ENCODE measurements at regions not wholly inside any gene's neighbourhood (a gene's known extent, or its start where the extent isn't known, plus 50 kb on each side); places are given as distances from the start of the nearest gene placed in this dataset.
"Not testable (repeated sequence)": the region's sequence is repeated elsewhere in the genome, so short reads cannot be mapped to it uniquely, and the experiment has no call there.

- DNase-seq, result no peak
Observed at GRCh38 chr20:25985597-25985996, 288.9 kb upstream of the ZNF337 start.

GRCh38 chr20:25984933-25985332 lies 288.3 kb upstream of the ZNF337 start:
- DNase-seq, result no peak

DNA sequence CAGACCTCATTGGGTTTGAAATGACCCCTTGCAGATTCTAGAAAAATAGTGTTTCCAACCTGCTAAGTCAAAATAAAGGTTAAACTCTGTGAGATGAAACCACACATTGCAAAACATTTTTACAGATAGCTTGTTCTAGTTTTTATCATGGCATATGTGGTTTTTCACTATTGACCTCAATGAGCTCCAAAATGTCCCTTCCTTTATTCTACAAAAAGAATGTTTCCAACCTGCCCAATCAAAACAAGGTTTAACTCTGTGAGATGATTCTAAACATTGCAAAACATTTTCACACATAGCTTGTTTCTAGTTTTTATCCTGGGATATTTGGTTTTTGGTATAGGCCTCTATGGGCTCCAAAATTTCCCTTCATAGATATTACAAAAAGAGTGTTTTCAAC lies 286.0 kb upstream of the ZNF337 start:
- not testable (repeated sequence) for DNase-seq

DNA sequence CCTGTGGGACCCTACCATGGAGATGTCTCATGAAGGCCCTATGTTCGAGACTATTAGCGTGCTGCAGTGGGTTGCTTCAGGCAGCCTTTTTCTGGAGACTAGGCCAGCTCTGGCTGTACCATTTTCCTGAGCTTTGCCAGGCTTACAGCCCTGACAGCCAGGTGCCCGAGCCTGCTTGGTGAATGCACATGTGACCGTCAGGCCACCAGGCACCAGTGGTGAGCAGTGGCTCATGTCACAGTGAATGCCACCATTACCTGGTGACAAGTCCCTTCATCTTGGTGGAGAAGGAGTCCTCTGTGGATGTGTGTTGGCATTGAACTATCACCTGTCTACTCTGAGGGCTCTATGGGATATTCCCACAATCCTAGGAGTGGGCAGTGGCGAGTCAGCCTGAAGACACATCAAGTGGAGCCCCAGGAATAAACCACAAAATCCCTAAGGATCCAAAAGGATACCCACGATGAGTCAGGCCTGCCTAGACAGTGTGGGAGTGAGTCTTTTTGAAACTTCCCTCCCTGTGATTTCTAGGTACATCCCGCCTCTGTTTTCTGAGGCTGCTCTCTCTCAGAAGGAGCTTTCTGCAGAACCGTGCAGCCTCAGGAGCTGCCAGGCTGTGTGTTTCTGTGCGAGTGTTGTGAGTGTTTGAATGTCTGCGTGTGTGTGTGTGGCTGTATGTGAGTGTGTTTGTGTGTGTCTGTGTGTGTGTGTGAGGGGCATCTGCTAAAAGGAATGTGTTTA lies 282.0 kb upstream of the ZNF337 start:
- DNase-seq, result peak; percentile 47

DNA sequence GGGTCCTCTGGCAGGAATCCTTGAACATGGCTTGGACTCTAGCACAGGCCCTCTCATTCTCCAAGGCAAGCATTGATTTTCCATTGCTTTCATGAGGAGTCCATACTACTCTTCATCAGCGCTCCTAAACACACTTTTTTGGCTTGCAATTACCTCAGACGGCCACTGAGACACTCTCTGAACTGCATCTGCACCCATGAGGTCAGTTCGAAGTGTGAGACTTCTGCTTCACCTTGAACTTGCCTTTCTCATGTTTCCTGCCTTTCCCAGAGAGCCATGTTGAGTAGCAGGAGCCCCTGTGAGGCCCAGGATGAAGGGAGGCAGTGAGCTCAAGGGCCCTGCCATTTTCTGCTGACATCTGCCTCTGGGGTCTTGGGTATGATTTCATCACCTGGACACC lies 279.2 kb upstream of the ZNF337 start:
- not testable (repeated sequence) for DNase-seq

DNA sequence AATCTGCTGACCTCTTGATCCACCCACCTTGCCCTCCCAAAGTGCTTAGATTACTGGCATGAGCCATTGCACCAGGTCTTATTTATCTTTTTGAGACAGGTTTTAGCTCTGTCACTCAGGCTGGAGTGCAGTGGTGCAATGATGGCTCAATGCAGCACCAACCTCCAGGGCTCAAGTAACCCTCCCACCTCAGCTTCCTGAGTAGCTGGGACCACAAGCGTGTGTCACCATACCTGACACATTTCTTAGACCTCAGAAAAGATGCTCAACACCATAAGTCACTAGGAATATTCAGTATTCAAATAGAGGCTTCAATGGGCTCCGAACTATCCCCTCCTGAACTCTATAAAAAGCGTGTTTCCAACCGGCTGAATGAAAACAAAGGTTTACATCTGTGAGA lies 268.6 kb upstream of the ZNF337 start:
- not testable (repeated sequence) for DNase-seq

GRCh38 chr20:25953876-25954275 lies 257.2 kb upstream of the ZNF337 start:
- DNase-seq, result not testable (repeated sequence)

DNA sequence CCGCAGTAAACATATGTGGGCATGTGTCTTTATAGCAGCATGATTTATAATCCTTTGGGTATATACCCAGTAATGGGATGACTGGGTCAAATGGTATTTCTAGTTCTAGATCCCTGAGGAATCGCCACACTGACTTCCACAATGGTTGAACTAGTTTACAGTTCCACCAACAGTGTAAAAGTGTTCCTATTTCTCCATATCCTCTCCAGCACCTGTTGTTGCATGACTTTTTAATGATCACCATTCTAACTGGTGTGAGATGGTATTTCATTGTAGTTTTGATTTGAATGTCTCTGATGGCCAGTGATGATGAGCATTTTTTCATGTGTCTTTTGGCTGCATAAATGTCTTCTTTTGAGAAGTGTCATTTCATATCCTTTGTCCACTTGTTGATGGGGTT lies 238.6 kb upstream of the ZNF337 start:
- not testable (repeated sequence) for DNase-seq

DNA sequence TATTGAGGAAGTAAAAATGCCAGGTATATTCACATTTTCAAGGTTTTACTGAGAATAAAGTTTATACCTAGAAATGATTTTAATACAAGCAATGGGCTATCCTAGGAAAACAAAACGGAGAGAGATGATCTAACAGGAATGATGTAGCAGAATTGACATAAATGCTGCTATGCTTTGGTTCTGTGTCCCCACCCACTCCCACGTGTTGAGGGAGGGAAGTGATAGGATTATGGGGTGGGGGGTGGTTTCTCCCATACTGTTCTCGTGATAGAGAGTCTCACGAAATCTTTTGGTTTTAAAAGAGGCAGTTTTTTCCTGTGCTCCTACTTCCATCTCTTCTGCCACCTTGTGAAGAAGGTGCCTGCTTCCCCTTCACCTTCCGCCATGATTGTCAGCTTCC lies 236.2 kb upstream of the ZNF337 start:
- peak; percentile 29 for DNase-seq

DNA sequence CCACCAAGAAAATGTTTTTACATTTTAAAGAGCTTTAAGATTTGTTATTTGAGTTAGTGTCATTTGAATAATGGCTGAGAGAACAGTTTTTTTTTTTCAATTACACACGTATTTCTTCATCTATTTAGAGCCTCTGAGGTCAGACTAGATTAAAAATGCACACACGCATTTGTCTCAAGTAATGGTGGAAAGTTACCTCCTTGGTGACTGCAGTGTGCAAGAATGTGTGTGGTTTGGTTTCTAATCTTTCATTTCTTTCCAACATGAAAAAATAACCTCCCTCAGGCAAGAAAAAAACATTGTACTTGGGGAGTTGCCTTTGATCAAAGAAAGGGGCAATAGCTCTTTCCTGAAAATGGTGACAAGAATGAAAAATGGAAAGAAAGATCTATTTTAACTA lies 235.5 kb upstream of the ZNF337 start:
- peak; percentile 84 for DNase-seq

GRCh38 chr20:25902321-25902720 lies 205.7 kb upstream of the ZNF337 start:
- peak; percentile 34 for DNase-seq

DNA sequence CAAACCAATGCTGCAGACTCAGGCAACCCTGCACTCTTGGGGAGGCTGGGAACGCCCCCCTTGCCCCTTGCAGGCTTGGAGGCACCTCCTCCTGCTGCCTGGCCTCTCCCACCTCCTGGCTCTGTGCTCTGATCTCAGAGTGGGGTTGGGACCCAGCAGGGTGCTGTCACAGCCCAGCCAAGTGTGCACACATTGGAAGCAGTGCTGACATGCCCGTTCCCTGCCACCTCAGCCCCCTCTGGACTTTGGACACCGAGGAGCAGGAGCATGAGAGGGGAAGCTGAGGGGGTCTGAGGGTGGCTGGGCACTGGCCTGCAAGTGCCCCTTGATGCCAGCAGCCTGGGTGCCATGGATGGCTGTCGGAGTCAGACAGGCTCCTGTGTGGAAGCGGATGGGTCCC lies 202.0 kb upstream of the ZNF337 start:
- not testable (repeated sequence) for DNase-seq

GRCh38 chr20:25879096-25879495 lies 182.4 kb upstream of the ZNF337 start:
- DNase-seq, result not testable (repeated sequence)

DNA sequence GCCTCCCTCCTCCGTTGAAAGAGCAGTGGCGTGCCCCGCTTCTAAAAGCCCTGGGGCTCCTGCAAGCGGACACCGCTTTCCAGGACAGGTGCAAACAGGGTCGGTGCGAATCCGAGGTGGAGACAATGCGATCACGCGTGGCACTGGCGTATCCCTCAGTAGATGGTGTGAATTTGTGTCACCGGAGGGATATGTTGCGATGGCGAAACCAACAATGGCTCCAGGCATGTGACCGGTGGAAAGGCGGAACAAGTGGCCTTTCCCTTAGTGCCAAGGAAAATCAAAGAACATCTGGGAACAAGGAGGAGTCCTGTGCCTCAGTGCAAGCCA lies 172.0 kb upstream of the ZNF337 start:
- not testable (repeated sequence) for DNase-seq

DNA sequence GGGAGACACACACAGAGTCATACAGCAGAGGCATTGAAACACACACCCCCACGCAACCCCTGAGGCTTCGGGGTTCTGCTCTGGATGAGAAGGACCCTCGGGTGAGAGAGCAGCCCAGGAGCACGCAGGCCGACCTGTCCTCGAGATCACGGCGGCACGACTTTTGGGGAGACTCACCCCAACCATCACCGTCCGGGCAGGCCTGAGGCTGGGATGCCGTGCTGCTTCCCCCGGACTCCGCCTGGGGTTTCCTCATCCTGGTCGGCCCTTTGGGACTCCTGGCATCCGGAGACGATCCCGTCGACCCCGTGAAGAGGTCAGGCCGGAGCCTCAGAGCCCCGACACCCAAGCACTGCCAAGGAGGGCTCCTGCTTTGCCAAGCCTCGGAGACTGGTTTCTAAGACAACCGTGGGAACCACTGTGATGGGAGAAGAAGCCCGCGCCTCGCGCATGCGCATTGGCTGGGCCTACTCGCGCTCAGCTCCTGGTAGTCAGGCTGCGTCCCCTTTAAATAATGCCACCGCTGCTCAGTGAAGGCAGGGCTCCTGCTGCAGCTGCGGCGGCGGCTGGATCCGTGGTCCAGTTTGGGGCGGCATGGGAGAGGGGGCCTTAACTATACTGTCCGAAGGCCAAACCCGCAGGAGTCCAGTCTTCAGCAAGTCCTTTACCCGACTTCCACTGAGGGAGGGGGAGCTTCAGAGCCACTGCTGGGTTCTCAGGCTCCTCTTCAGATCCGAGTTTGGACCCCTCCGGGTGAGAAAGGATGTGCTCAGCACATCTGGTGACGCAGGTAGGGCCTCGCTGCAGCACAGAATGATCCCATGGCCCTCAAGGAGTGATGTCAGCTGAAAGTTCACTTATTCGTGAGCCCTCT lies 171.4 kb upstream of the ZNF337 start:
- no peak for DNase-seq

DNA sequence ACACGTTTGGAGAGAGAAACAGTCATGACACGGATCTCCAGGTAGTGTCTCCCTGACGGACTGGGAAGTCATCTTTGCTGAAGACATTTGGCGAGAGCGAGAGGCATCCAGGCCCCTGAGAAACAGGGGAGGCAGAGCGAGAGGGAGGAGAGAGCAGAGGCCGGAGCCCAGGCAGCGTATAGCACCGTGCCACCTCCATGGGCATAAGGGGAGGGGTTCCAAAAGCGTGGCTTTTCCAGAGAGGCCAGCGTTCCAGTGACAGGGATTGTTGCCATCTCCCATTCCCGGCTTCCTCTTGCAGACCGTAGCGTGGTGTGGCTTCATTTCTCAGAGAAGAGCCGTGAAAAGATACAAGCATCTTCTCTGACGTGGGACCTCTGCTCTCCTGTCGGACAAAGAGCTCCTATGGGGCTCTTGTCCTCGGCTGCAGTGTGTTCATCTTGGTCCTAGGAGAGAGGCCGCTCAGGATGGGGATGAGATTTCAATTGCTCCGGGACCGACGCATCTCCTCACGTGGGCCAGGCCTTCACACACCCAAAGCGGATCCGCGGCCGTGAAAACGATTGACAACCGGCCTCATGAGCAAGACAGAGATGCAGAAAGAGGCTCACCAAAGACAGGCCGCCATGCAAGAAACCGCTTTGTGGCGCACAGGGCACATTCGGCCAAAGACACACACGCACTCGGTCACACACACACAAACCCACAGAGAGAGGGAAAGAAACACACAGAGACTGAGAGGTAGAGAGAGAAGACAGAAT lies 170.5 kb upstream of the ZNF337 start:
- DNase-seq, result not testable (repeated sequence)

- DNase-seq, result peak; percentile 50
Observed at GRCh38 chr20:25865715-25866656, 169.3 kb upstream of the ZNF337 start.

GRCh38 chr20:25864963-25865714 lies 168.5 kb upstream of the ZNF337 start:
- not testable (repeated sequence) for DNase-seq

DNA sequence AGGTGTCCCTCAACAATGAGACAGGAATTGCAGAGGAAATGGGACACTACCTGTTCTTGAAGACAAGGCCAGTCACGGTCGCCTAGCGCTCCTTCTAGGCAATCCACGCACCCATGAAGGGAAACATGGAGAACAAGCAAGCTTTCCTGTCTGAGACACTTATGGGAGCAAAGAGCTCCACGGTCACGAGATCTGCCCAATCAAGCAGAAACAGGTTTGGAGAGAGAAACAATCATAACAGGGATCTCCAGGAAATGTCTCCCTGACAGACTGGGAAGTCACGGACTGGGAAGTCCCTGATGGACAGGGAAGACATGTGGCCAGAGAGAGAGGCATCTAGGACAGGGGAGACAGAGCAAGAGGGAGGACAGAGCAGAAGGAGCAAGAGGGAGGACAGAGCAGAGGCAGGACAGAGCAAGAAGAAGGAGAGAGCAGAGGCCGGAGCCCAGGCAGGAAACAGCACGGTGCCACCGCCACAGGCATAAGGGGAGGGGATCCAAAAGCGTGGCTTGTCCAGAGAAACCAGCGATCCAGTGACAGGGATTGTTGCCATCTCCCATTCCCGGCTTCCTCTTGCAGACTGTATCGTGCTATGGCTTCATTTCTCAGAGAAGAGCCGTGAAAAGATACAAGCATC lies 167.8 kb upstream of the ZNF337 start:
- DNase-seq, result no peak

- DNase-seq, result no peak
Observed at GRCh38 chr20:25863536-25864325, 167.1 kb upstream of the ZNF337 start.
